ENCODE measurements at regions not wholly inside any gene's neighbourhood (a gene's known extent, or its start where the extent isn't known, plus 50 kb on each side); places are given as distances from the start of the nearest gene placed in this dataset.

- DNase-seq: no peak
Measured at GRCh38 chr11:56932572-56933220, 56.0 kb upstream of the OR5AK2 start.

DNA sequence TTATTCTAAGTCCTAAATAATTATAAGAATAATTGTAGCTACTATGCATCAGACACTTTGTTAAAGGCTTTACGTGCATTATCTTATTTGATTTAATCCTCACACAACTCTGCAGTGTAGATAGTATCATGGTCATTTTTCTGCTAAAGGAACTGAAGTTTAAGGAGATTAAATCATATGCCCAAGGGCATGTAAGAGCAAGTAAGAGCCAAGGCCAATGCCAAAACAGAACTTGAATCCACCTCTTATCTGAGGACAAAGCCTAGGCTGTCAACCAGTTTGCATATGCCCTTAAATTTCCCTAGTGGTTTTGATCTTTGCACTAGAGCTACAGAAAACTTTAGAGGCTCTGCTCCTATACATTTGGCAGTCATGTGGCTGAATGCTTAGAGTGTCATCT, 65.6 kb upstream of the OR5AK2 start:
- no peak for DNase-seq

DNA sequence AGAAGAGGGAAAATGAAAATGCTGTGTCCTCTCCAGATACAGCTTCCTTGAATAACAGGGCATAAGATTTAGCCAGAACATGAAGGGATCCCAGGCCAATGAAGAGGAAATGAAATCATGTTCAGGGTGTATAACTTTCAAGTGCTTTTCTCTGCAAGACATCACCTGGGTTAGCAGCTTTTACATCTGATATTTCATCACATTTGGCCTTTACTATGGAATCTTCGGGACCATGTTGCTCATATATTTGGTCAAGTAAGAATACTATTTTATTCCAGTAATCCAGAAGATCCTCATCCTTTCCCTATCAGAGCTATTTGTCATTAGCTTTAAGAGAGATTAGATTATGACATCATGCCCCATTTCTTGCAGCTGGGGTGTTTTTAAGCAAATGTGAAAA, 66.3 kb upstream of the OR5AK2 start:
- DNase-seq: no peak

DNA sequence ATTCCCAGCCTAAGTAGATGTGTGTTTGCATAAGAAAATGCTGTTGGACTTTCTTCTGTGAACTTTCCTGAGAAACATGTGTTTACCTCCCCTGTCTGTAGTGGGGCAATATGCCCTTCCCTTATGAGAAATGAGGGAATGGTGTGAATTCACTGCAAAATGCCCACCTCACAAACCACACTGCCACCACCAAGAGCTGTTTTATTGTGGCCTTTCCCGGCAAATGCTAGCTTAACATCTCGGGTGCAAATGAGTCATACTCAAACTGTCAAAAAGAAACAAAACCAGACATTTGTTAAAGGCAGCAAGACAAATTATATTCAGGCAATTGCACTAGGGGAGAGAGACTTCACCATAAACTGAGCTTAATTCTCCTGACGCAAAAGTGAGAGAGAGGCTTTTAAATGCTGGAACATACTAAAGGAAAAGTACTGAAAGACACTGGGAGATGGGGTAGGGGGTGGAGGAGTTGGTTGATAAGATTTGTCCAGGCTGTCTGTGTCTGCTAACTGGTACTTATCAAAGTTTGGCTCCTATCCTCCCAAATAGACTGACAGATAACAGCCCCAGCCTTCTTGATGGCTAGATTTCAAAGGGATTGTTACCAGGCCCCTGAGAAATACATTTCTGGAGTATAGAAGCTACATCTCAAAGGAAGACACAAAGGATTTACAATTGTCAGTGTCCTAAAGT, 70.9 kb upstream of the OR5AK2 start:
- no peak for DNase-seq

GRCh38 chr11:56916587-56916986, 72.1 kb upstream of the OR5AK2 start:
- DNase-seq: no peak

- no peak for DNase-seq
Measured at GRCh38 chr11:56916162-56916561, 72.6 kb upstream of the OR5AK2 start.

DNA sequence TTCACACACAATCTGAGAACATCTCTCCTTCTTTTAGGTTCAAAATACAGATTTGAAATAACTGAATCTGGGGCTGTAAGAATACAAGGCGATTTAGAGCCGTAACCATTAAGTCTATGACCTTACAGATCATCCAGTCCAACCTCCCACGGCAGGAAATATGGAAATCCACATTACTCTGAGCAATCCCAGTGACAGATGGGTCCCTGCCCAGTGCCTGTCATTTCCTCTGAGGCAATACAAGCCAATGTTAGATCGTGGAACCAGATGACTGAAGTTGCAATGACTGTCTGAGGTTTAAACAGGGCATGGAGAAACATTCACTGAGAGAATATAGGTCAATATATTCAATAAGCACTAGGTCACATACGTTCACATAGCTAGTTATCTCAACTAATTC, 77.4 kb upstream of the OR5AK2 start:
- no peak for DNase-seq

- DNase-seq: no peak
Measured at GRCh38 chr11:56910785-56911184, 77.9 kb upstream of the OR5AK2 start.

- DNase-seq: no peak
Measured at GRCh38 chr11:56910046-56910773, 78.5 kb upstream of the OR5AK2 start.

- no peak for DNase-seq
Measured at GRCh38 chr11:56909563-56909962, 79.2 kb upstream of the OR5AK2 start.

- no peak for DNase-seq
Measured at GRCh38 chr11:56909080-56909479, 79.6 kb upstream of the OR5AK2 start.

GRCh38 chr11:56906683-56907148, 82.0 kb upstream of the OR5AK2 start:
- no peak for DNase-seq

- no peak for DNase-seq
Measured at GRCh38 chr11:56905936-56906335, 82.8 kb upstream of the OR5AK2 start.

GRCh38 chr11:56905442-56905841, 83.3 kb upstream of the OR5AK2 start:
- no peak for DNase-seq

GRCh38 chr11:56898856-56899255, 89.9 kb upstream of the OR5AK2 start:
- no peak for DNase-seq

DNA sequence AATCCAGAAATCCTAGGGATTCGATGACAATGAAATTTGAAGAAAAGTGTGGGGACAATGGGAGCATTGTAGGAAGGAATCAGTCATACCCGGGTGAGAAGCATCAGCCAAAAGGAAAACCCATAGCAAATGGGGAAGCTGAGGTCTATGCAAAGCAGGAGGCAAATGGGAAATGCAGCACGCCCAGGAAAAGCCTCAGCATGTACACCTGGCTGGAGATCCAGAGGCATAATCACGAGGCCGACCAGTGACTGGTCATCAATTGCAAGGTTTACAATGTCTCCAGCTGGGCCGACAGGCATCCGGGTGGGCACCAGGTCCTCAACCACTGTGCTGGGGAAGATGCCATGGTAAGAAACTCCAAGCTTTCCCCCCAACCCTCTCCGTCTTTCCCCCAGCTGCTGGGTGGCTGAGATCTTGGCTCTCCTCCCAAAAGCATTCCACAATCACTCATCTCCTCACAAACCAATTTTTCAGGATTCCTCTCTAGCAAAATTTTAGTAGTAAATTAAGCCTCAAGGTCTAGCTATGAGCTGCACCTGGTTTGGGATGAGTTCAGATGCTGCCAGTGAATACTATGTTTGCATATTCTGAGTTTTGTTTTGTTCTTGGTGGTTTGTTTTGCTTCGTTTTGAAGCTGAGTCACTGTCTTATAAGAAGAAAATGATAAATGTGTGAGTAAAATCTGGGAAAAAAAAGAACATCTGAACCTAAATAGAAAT, 98.0 kb upstream of the OR5AK2 start:
- DNase-seq: no peak

DNA sequence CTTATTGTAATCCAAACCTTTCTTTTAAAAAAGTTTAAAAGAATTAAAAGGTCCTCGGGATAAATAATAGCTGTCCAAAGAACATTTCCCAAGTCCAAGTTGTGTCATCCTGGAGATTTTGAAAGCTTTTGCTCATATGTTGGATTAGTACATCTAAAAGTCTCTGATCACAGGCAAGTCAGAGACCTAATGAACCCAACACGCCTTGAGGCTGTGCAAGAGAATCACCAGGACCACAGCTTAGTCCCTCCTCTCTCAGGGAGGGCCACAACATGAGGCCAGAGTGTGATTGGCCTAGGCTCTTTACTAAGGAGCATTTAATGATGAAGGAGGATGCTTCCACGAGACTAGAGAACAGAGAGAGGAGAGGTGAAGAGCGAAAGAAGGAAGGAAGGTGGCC, 98.7 kb upstream of the OR5AK2 start:
- peak; percentile 57 for DNase-seq

- no peak for DNase-seq
Measured at GRCh38 chr11:56887940-56888339, 100.8 kb upstream of the OR5AK2 start.

- no peak for DNase-seq
Measured at GRCh38 chr11:56886455-56886854, 102.3 kb upstream of the OR5AK2 start.

DNA sequence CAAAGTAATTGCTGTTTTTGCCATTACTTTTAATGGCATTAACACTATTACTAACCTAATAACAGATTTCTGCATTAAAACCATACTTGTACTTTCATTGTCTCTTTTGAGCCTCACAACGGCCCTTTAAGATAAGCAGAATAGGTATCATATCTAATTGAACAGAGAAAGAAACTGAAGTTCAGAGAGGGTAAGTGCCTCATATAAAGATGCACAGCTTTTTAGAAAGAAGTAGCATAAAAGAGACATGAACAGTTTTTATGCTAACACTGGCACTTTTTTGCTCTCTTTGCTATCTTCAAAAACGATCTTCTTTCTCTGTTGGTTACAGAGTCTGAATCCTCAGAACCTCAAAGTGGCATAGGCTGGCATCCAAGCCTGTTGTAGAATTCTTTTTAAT, 102.9 kb upstream of the OR5AK2 start:
- DNase-seq: no peak

DNA sequence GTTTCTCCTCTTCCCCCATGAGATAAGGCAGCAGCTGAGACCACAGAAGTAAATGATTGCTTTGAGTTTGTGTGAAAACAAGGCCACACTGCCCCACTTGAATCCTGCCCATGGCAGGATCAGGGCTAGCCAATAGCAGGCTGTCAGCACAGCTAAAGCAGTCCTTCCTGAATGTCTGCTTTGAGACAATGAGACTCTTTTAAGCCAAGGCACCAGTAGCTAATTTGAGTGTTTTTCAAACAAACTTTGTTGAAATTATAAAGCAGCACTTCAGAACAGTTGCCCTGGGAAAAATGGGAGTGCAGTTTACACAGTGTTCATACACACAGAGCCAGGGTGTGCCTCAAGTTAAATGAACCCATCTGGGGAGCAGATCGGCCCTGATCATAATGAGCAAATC, 103.5 kb upstream of the OR5AK2 start:
- DNase-seq: peak; percentile 90

DNA sequence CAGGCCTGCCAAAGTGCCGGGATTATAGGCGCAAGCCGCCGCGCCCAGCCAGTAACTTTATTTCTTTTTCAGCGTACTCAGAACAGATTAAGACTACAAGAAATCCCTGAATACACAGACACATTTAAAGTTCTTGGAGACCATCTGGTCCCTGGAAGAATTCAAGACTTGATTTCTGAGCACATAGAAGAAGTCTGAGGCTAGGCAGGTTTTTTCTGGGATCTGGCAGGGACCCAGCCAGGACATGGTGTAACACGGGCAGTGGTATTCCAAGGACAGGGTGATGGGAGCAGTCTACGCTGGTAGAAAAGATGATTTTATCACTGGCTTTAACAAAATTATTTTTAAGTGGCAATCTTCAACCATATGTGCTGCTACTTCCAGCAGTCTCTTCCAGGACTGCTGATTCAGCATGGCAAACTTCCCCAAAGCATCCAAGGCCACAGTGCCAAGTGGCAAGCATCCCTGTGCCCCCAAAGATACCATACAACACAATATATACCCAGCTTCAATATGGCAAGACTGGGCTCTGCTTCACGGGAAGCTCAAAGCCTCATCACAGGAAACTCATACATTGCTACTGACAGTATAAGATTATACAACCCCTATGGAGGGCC, 105.2 kb upstream of the OR5AK2 start:
- no peak for DNase-seq

Data from islet precursor cell (in vitro differentiated cells).